ENCODE measurements at regions not wholly inside any gene's neighbourhood (a gene's known extent, or its start where the extent isn't known, plus 50 kb on each side); places are given as distances from the start of the nearest gene placed in this dataset.

GRCh38 chr10:130809181-130809580 lies 502.3 kb downstream of the TCERG1L start:
- no peaks in the 10 kb centered on the region for H3K27me3 ChIP-seq
- H3K4me1 ChIP-seq, result no peaks in the 10 kb centered on the region
- no peak for DNase-seq
- H3K36me3 ChIP-seq, result no peaks in the 10 kb centered on the region
- 86% methylated on average over 9 of the region's 9 CpGs; no CpG with 5 or more reads in 1 of the 2 donors for WGBS, 2 donors (ENCODE audit: low coverage in 1 of 2)
- no peak overlapping the region for H3K27ac ChIP-seq
- H3K9me3 ChIP-seq, result no peaks in the 10 kb centered on the region
- TF ChIP-seq POLR2A (IDR thresholded peaks at IDR 0.05) (no peak), POLR2AphosphoS5 (IDR thresholded peaks at IDR 0.05) (no peak), CTCF (IDR thresholded peaks at IDR 0.05) (no peak), EP300 (IDR thresholded peaks at IDR 0.05; ENCODE audit: low read depth) (no peak)
- in situ Hi-C loops (cut with MboI; ENCODE audit: low pct_ligation_motif_present in 1 of 4, low pct_unique_long_range_greater_than_20kb in 1 of 4, low sequenced_read_pairs in 3 of 4) (no loop called here), intact Hi-C loops (cut with DNase I; ENCODE audit: low total_unique reads) (no loop called here)
- H3K4me3 ChIP-seq, result no peak overlapping the region

GRCh38 chr10:130809761-130810515 lies 501.6 kb downstream of the TCERG1L start:
- Histone ChIP-seq H3K9me3 (no peaks in the 10 kb centered on the region), H3K4me1 (no peaks in the 10 kb centered on the region), H3K4me3 (no peak overlapping the region), H3K27me3 (no peaks in the 10 kb centered on the region), H3K27ac (no peak overlapping the region), H3K36me3 (no peaks in the 10 kb centered on the region)
- in situ Hi-C loops (cut with MboI; ENCODE audit: low pct_ligation_motif_present in 1 of 4, low pct_unique_long_range_greater_than_20kb in 1 of 4, low sequenced_read_pairs in 3 of 4) (no loop called here), intact Hi-C loops (cut with DNase I; ENCODE audit: low total_unique reads) (no loop called here)
- WGBS, 2 donors (ENCODE audit: low coverage in 1 of 2), result 75% methylated on average over 22 of the region's 22 CpGs; no CpG with 5 or more reads in 1 of the 2 donors
- no peak for TF ChIP-seq EP300 (IDR thresholded peaks at IDR 0.05; ENCODE audit: low read depth)
- DNase-seq, result no peak

GRCh38 chr10:130810856-130811255 lies 500.7 kb downstream of the TCERG1L start:
- TF ChIP-seq CTCF (IDR thresholded peaks at IDR 0.05) (no peak), EP300 (IDR thresholded peaks at IDR 0.05; ENCODE audit: low read depth) (no peak), POLR2AphosphoS5 (IDR thresholded peaks at IDR 0.05) (no peak), POLR2A (IDR thresholded peaks at IDR 0.05) (no peak)
- WGBS, 2 donors (ENCODE audit: low coverage in 1 of 2), result 79 to 92% methylated on average over 4 to 14 of the region's 14 CpGs

GRCh38 chr10:130812381-130813148 lies 499.0 kb downstream of the TCERG1L start:
- DNase-seq, result no peak
- 70 to 85% methylated on average over 4 to 14 of the region's 14 CpGs for WGBS, 2 donors (ENCODE audit: low coverage in 1 of 2)
- in situ Hi-C loops (cut with MboI; ENCODE audit: low pct_ligation_motif_present in 1 of 4, low pct_unique_long_range_greater_than_20kb in 1 of 4, low sequenced_read_pairs in 3 of 4), result no loop called here
- no peak overlapping the region for H3K27ac ChIP-seq
- no peak for TF ChIP-seq EP300 (IDR thresholded peaks at IDR 0.05; ENCODE audit: low read depth)
- H3K4me1 ChIP-seq, result no peaks in the 10 kb centered on the region
- no peaks in the 10 kb centered on the region for H3K9me3 ChIP-seq
- H3K27me3 ChIP-seq, result no peaks in the 10 kb centered on the region
- no peaks in the 10 kb centered on the region for H3K36me3 ChIP-seq
- no peak overlapping the region for H3K4me3 ChIP-seq
- intact Hi-C loops (cut with DNase I; ENCODE audit: low total_unique reads), result no loop called here

More at GRCh38 chr10:130810856-130811255, 500.7 kb downstream of the TCERG1L start:
- Histone ChIP-seq H3K4me1 (no peaks in the 10 kb centered on the region), H3K4me3 (no peak overlapping the region), H3K27me3 (no peaks in the 10 kb centered on the region), H3K36me3 (no peaks in the 10 kb centered on the region), H3K27ac (no peak overlapping the region), H3K9me3 (no peaks in the 10 kb centered on the region)
- in situ Hi-C loops (cut with MboI; ENCODE audit: low pct_ligation_motif_present in 1 of 4, low pct_unique_long_range_greater_than_20kb in 1 of 4, low sequenced_read_pairs in 3 of 4), result no loop called here
- intact Hi-C loops (cut with DNase I; ENCODE audit: low total_unique reads), result no loop called here
- no peak for DNase-seq

- DNase-seq, result no peak
- TF ChIP-seq POLR2AphosphoS5 (IDR thresholded peaks at IDR 0.05) (no peak), EP300 (IDR thresholded peaks at IDR 0.05; ENCODE audit: low read depth) (no peak), CTCF (IDR thresholded peaks at IDR 0.05) (no peak), POLR2A (IDR thresholded peaks at IDR 0.05) (no peak)
- H3K36me3 ChIP-seq, result no peaks in the 10 kb centered on the region
Measured at GRCh38 chr10:130814610-130815009, 496.9 kb downstream of the TCERG1L start.

More at GRCh38 chr10:130814610-130815009, 496.9 kb downstream of the TCERG1L start:
- H3K27ac ChIP-seq, result no peak overlapping the region
- in situ Hi-C loops (cut with MboI; ENCODE audit: low pct_ligation_motif_present in 1 of 4, low pct_unique_long_range_greater_than_20kb in 1 of 4, low sequenced_read_pairs in 3 of 4), result no loop called here
- no peaks in the 10 kb centered on the region for H3K27me3 ChIP-seq
- intact Hi-C loops (cut with DNase I; ENCODE audit: low total_unique reads), result no loop called here
- WGBS, 2 donors (ENCODE audit: low coverage in 1 of 2), result 76 to 79% methylated on average over 3 to 7 of the region's 7 CpGs
- H3K4me1 ChIP-seq, result no peaks in the 10 kb centered on the region
- H3K9me3 ChIP-seq, result no peaks in the 10 kb centered on the region
- no peak overlapping the region for H3K4me3 ChIP-seq
